HK-2 (cell line): ENCODE measurements at regions not wholly inside any gene's neighbourhood (a gene's known extent, or its start where the extent isn't known, plus 50 kb on each side); places are given as distances from the start of the nearest gene placed in this dataset.

Experiments
- DNase-seq: peaks from one replicate; pipeline ENCODE4 v3.0.0-alpha.2; 2018; ENCODE audit not compliant: unreplicated experiment

DNA sequence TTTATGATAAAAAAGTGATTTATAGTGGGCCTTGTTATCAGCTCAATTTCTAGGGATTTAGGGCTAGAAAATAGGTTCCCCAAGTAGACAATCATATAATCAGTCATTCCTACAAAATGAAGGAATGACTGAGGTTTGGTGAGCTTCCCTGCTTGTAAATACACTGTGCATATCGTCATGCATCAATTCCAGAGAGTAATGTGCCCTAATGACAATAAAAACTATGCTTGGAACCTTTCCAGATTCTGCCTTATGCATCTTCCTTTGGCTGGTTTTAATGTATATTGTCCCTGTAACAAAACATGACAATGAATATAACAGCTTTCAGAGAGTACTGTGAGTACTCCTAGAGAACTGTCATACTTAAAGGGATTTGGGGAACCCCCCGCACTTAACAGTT lies 1310.9 kb downstream of the PCDH7 start:
- no peak for DNase-seq

DNA sequence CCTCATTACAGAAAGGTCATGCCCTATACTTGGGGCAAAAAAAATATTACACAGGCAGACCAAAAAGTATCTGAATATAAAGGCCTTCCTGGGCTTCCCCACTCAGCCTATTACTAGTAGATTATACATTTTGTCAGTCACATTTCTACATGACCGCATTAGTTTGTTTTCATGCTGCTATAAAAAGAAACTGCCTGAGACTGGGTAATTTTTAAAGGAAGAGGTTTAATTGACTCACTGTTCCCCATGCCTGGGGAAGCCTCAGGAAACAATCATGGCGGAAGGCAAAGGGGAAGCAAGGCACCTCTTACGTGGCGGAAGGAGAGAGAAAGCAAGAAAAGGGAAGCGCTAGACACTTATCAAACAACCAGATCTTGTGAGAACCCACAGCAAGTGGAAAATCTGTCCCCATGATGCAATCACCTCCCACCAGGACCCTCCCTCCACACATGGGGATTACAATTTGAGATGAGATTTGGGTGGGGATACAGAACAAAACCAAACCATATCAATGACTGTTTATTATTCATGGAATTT lies 1312.0 kb downstream of the PCDH7 start:
- DNase-seq = no peak

DNA sequence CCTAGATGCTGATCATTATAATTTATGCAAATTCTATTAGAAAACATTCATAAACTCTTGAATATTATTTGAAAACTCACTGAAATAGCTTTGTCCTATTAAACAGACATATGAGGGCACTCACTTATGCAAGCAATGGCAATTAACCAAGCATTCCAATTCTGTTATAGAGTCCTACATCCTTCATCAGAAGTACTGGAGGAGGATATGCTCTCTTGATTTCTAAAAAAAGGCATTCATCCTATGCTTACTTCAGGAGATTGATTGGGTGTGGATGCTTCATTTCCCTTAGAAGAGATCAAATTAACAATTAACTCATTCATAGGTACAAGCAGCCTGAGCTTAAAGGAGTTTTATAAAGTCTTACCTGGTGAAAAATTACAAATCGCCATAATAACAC lies 1317.2 kb downstream of the PCDH7 start:
- DNase-seq = no peak

DNA sequence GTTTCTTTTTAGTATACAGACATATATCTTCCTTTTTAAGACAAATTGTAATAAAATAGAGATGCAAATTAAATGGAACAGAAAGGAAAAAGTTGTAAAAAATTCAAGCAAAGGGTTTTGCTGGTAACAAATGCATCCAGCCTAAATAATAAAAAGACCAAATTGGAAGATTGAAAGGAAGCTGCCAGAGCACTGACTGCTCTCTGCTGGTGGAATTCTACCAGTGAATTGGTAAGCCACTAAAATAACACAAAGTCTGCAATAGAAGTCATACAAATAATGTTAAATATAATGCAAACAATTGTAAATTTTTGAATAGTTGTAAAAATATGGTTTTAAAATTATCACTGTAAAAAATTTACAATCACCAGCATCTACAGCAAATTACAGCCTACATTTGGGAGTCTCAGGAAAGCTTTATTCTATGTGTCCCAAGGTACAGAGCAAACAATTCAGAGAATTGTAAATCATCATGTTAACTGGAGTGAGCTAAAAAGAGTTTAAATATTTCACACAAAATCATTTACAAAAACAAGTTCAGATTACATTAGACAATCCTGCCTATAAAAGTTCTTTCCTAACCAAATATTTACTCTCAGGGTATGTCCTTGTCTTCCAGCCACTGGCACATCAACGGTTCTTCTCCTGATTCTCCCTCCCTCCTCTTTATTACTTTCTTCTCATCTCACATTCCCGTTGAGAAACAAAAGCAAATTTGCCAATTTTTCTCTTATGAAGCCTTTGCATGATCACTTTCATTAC lies 1322.5 kb downstream of the PCDH7 start:
- DNase-seq = no peak

DNA sequence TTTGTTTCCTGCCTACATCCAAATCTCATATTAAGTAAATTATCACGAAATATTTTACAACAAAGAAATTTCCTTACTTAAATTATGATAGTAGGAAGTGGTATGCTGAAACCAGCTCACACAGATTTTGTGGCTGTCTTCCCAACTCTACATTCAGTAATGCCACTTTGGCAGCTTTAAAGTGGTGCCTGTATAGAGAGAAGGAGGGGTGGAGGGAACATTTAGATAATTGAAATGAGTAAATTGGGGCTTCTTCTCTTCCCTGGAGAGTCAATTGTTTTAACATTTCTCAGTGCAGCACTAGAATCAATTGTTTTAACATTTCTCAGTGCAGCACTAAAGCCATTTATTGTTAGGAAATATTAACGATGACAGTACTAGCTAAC lies 1323.1 kb downstream of the PCDH7 start:
- no peak for DNase-seq

DNA sequence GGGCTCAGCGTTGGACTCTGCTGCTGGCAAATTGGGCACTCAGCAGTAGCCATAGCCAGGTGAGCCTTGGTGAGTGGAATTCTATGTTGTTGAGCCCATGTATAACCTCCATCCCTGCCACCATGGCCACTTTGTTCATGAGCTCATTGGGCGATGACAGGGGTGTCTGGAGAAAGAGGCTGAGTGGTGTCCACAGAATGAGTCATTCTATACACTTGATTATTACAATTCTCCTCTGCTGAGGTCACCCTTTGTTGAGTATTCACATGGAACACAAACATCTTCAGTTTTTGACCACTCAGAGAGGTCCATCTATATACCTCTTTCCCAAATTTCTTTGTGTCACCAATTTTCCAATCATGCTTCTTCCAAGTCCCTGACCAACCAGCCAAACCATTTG lies 1341.7 kb downstream of the PCDH7 start:
- peak; percentile 13 for DNase-seq

DNA sequence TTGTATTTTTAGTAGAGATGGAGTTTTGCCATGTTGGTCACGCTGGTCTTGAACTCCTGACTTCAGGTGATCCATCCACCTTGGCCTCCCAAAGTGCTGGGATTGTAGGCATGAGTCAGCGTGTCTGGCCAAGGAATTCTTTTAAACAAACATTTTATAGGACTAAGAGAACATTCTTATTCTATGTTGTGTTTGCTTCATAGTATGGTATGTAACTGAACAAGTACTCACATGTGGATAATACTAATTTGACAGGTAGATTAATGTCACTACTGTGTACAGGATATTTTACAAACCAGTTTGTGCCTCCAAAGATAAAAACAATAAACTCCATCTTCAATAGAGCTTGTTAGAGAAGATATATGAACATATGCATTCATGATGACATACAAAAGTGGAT lies 1353.4 kb downstream of the PCDH7 start:
- DNase-seq = no peak

DNA sequence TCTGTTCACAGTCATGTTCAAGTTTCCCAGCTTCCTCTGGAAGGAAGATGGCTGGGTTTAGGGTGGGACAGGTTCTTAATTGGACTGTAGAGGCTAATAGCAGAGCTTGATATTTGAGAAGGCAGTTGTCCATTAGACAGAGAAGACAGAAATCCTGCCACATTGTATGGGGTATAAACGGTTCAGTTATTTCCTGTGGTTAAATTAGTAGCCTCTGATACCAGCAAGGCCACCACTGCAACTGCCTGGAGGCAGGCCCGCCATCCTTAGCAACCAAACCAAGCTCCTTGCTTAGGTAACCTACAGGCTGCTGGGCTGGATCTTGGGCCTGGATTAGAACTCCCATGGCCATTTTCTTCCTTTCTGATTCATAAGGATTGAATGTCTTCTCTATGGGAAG lies 1367.0 kb downstream of the PCDH7 start:
- DNase-seq = no peak

DNA sequence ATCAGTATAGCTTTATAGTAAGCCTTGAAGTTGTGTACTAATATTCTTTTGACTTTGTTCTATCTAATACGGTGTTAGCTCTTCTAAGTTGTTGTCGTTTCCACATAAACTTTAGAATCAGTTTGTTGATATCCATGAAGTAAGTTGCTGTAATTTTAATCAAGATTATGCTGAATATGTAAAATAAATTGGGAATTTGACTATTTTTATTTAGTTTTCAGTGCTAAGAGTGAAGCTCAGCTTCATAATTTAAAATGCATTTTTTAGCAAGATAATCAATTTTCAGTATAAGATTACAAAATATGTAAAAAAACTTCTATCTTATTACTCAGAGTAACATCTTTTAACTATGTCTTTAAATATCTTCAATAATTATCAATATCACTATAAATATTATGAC lies 1374.8 kb downstream of the PCDH7 start:
- DNase-seq = no peak

DNA sequence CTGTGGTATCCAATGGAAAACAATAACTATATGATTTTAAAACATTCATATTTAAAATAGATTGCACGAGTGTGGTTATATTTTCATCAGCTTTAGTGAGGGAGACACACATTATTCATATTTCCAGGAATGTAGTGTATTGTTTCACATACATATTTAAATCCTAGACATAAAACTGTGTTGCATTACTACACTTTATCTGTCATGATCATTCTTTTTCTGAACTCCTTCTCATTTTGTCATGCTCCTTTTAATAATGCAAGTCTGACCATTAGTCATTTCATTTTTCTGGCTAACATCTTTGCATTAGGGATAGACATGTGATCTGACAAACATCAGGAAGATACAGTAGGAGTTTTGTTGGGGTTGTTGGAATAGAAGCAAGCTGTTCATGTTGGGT lies 1382.7 kb downstream of the PCDH7 start:
- no peak for DNase-seq

DNA sequence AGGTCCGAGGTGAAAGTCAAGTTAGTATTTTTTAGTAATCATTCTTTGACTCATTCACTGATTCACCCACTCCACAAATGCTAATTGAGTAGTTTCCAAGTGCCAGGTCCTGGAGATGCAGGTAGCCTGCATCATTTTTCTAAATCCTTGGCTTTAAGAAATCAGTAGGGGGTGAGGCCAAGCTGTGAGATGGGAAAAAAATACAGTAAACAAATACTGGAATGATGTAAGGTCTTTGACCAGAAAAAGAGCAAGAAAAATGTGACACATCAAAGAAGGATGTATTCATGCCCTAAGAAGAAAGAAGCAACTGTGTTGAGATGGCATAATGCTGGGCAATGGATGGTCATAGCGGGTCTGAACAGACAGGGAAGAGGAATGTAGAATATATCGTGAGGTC lies 1386.6 kb downstream of the PCDH7 start:
- DNase-seq = no peak

DNA sequence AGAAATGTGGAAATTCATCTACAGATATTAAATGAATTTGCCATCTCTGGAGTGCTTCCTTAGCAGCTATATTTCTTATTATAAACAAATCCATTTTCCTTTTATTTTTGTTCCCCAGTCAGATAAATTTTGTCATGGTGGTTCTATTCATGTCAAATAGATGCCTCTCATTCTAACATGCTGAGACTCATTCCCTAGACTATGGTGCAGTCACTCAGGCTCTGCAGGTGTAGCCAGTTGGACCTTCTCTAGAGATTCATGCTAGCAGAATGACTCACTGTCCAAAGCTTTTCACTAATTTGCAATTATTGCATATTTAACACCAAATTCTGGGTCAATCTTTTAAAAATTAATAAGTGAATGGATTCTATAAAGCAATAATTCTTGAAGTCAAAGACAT lies 1392.7 kb downstream of the PCDH7 start:
- DNase-seq = no peak

DNA sequence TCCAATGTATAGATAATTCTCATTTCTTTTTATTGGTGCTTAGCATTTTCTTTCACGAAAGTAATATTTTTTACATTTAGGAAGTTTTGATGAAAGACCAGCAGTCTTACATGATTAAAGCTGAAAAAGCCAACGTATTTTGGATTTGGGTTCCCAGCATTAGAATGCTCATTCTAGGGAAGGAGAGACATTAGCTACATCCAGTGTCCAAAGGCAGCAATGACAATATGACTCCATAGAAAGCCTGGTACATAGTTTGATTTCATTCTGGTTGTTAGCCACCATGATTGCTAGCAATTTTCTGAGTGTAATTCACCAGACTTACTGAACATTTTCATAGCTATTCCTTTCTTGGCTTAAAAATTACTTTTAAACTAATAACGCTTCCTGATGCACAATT lies 1397.5 kb downstream of the PCDH7 start:
- DNase-seq = no peak

DNA sequence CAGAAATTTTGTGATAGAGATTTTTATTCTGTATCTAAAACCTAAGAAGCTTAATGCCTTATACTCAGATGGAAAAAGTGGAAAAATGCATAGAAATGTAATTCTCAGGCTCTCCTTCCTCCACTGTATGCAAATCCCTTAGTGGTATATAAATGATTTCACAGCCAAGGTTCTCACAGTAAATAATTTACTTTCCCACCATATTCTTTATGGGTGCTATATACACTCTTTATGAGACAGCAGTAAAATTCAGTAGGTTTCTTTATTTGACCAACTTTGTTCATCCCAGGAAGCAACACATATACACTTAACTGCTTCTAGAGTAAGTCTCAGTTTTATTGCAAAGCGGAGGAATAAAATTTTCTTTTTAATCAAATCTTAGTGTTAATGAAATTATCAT lies 1399.7 kb downstream of the PCDH7 start:
- DNase-seq = no peak

DNA sequence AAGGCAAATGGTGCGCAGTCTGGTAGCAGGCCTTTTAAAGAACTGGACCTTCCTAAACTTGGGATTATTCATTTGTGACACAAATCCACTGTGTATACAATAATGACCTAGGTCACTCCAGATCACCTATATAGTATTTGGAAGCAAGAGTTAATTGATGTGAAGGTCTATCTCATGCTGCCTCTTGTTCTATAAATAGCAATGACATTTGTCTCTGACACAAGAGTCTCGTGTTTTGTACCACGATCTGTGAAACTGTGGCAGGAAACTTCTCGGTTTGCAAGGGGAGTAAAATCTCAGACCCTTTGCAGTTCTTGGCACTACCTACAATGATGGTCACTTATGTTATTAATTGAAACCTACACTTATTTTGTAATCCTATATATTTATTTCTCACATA lies 1408.4 kb downstream of the PCDH7 start:
- no peak for DNase-seq

DNA sequence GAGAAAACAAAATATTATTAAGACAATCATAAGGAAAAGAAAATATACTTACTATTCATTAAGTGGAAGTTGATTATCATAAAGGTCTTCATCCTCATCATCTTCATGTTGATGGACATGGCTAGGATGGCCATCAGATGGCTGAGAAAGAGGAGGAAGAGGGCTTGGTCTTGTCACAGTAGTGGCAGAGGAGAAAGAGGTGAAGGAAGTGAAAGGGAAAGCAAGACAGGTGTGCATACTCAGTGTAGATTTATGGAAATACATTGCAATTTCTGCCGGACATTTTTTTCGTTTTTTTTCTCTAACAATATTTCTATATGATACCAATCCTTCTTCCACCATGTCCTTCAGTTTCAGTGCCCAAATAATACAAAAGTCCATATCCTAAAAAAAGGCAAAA lies 1409.8 kb downstream of the PCDH7 start:
- no peak for DNase-seq

DNA sequence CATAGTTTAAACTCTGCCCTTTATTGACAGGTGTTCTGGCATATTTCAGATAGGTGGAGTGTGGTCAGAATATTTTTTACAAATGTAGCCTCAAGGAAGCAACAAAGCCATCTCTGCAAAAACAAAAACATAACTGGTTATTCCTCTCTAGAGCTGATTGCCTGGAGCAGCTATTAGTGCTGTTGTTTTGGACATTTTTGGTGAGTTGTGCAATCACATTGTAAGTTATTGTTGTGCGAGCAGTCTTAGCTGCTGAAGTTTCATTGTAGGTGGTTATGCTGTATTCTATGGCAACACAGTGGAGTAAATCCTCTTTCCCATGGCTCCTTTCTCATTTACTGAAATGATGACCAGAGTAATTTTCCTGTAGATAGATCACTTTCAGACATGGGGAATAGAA lies 1413.0 kb downstream of the PCDH7 start:
- no peak for DNase-seq

DNA sequence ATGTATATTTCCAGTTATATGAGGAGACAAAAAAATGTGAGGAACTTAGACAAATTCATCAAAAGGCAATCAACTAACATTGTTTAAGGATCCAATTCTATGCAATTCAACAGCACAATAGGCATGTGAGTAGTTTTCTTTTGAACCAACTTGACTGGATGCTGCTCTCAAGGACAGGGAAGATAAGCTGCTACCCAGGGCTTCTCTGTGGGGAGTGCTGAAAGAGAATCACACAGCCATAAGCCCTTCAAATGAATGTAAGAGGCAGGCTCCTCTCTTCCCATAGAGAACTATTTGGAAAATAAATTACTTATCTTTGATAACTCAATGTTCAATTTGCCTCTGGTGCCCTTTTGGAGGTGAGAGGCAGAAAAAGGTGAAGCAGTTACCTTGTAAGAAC lies 1413.6 kb downstream of the PCDH7 start:
- no peak for DNase-seq

DNA sequence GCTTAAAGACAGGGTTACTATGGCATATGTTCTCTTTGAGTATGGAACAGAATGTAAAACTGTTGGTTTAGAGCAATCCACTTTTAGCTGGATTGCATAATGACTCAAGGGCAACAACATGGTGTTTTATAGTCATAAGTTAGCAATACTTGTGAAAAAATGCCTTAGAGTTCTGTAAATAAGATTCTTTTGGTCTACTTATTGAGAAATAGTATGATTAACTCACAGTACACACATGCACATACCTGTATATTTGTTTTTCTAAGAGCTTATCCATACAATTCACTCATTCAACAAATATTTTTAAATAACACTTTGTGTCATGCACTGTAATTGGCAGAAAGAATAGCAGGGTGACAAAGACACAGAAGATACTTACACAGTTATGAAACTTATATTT lies 1415.5 kb downstream of the PCDH7 start:
- DNase-seq = no peak

DNA sequence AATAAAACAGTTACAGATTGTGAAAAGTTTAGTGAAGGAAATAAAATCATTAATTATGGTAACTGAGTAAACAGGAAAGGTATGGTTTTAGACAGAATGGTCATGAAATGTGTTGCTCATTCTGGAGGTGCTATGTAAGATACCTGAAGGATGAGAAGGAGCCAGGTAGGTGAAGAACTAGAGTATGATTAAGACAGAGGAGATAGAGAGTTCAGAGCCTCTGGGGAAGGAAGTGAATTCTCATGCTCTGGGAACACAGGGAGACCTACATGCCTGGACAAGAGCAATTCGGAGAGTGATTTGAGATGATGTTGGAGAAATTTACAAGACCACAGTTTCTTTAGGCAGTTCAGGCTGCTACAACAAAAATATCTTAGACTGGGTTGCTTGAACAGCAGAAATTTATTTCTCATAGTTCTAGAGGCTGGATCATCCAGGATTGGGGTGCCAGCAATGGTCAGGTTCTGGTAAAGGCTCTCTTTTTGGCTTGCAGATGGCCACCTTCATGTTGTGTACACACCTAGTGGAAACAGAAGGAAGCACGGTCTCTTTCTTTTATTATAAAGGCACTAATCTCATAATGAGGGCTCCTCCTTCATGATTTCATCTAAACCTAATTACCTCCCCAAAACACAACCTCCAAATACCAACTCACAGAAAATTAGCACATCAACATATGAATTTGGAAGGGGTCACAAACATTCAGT lies 1416.1 kb downstream of the PCDH7 start:
- DNase-seq = no peak

DNA sequence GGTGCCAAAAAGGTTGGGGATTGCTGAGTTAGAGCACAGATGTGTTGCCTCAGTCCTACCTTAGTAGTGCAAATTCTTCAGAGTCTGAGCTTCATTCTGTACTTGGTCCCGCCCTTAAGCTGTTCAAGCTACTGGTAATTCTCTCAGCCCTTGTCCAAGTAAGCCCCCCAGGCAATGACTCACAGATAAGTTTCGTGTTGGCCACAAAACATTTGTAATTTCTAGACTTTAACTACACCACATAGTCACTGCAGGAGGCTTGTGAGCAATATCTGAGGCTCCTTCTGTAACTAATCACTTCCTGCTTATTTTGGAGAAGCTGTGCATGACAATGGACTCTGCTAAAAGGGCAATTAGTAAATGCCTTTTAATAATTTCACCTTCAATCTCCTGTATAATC lies 1420.5 kb downstream of the PCDH7 start:
- DNase-seq = peak; percentile 26

DNA sequence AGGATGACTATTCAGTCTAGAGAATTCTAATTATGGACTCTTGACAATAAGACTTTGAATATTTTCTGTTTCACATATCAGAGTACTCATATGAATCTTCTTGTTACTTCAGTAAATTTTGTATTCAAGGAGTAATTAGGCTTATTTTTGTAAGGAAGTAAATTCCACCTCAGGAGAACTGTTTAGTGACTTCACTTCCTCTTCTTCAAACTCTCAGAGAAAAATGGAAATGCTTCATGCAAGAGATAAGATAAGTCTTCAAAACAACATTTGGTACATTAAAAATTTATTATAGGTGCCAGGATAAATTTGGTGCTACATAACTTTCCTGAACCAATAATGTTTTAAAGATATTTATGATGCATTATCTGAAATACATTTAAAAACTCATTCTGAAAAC lies 1421.9 kb downstream of the PCDH7 start:
- no peak for DNase-seq

DNA sequence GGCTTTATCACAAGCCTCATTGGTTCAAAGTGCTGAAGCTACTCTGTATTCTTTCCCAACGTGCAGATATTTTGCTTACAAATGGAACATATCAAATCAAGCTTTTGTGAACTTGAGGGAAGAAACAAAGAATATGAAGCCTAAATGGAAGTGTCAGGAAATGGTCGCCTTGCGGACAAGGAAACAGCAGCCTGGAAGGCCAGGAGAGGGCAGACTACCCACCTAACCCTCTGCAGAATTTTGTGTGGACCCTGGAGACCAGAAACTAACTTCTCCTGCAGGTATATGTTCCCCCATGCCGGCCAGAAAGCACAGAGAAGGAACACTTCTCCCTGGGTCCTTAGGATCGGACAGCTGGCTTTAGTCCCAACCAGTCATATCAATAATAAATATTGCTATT lies 1425.8 kb downstream of the PCDH7 start:
- no peak for DNase-seq
